ENCODE measurements at regions not wholly inside any gene's neighbourhood (a gene's known extent, or its start where the extent isn't known, plus 50 kb on each side); places are given as distances from the start of the nearest gene placed in this dataset.

- DNase-seq: no peak
Observed at GRCh38 chr11:130814440-130815096, 101.7 kb downstream of the SNX19 start.

- DNase-seq: no peak
Observed at GRCh38 chr11:130815097-130815802, 101.0 kb downstream of the SNX19 start.

GRCh38 chr11:130815956-130816355 is 100.3 kb downstream of the SNX19 start:
- no peak for DNase-seq

- no peak for DNase-seq
Observed at GRCh38 chr11:130816546-130817329, 99.5 kb downstream of the SNX19 start.

- DNase-seq: no peak
Observed at GRCh38 chr11:130817330-130817944, 98.8 kb downstream of the SNX19 start.

GRCh38 chr11:130819625-130820024 is 96.7 kb downstream of the SNX19 start:
- DNase-seq: no peak

Measured in NCI-H1092 (cell line).